ENCODE measurements at regions not wholly inside any gene's neighbourhood (a gene's known extent, or its start where the extent isn't known, plus 50 kb on each side); places are given as distances from the start of the nearest gene placed in this dataset.
A peak's percentile ranks its signal among the peaks of the same experiment; 100 is the strongest.

- TF ChIP-seq CTCF (IDR thresholded peaks at IDR 0.05; ENCODE audit: unreplicated experiment), result no peak
- CTCF ChIA-PET, result interaction anchor here (0.6 kb wide), 1 partner anchor 9 kb away, joined by 3 read pairs; no protein-coding TSS in a partner anchor
- POLR2A ChIA-PET, result interaction anchor here (1.3 kb wide), 1 partner anchor 47 kb away, joined by 3 read pairs; no protein-coding TSS in a partner anchor
These were observed 72.3 kb downstream of the SIK1 start for GRCh38 chr21:43354666-43355065.

GRCh38 chr21:43354026-43354420 lies 72.9 kb downstream of the SIK1 start:
- POLR2A ChIA-PET, result interaction anchor here (1.3 kb wide), 1 partner anchor 46 kb away, joined by 3 read pairs; no protein-coding TSS in a partner anchor
- TF ChIP-seq CTCF (IDR thresholded peaks at IDR 0.05; ENCODE audit: unreplicated experiment), result no peak
- no peak for DNase-seq (ENCODE audit: unreplicated experiment)
- peaks cover 4% of the 10 kb centered on the region for H3K4me1 Mint-ChIP-seq (ENCODE audit: insufficient read depth, unreplicated experiment)
- no peaks in the 10 kb centered on the region for H3K27me3 Mint-ChIP-seq (ENCODE audit: insufficient read depth, unreplicated experiment)
- H3K9me3 Mint-ChIP-seq (ENCODE audit: unreplicated experiment), result no peaks in the 10 kb centered on the region
- intact Hi-C loops (cut with micrococcal nuclease), result no loop called here
- H3K36me3 Mint-ChIP-seq (ENCODE audit: insufficient read depth, unreplicated experiment), result peaks cover 6% of the 10 kb centered on the region
- no peak overlapping the region for H3K27ac Mint-ChIP-seq (ENCODE audit: low read depth, unreplicated experiment)
- no TSS peak for BruUV-seq (replicated peaks)
- CTCF ChIA-PET, result interaction anchor here (0.6 to 1.4 kb wide), 2 partner anchors 8 to 291 kb away, joined by 3 read pairs; no protein-coding TSS in a partner anchor
- no peak overlapping the region for H3K4me3 Mint-ChIP-seq (ENCODE audit: unreplicated experiment)

More at GRCh38 chr21:43354666-43355065, 72.3 kb downstream of the SIK1 start:
- Mint-ChIP-seq H3K4me3 (ENCODE audit: unreplicated experiment) (no peak overlapping the region), H3K27ac (ENCODE audit: low read depth, unreplicated experiment) (no peak overlapping the region), H3K27me3 (ENCODE audit: insufficient read depth, unreplicated experiment) (no peaks in the 10 kb centered on the region), H3K36me3 (ENCODE audit: insufficient read depth, unreplicated experiment) (peaks cover 6% of the 10 kb centered on the region), H3K4me1 (ENCODE audit: insufficient read depth, unreplicated experiment) (peaks cover 4% of the 10 kb centered on the region), H3K9me3 (ENCODE audit: unreplicated experiment) (no peaks in the 10 kb centered on the region)
- intact Hi-C loops (cut with micrococcal nuclease), result no loop called here
- no TSS peak for BruUV-seq (replicated peaks)
- no peak for DNase-seq (ENCODE audit: unreplicated experiment)

- intact Hi-C loops (cut with micrococcal nuclease), result no loop called here
- H3K9me3 Mint-ChIP-seq (ENCODE audit: unreplicated experiment), result no peaks in the 10 kb centered on the region
- H3K4me3 Mint-ChIP-seq (ENCODE audit: unreplicated experiment), result no peak overlapping the region
- TF ChIP-seq CTCF (IDR thresholded peaks at IDR 0.05; ENCODE audit: unreplicated experiment), result no peak
- no peaks in the 10 kb centered on the region for H3K27me3 Mint-ChIP-seq (ENCODE audit: insufficient read depth, unreplicated experiment)
- POLR2A ChIA-PET, result interaction anchor here (0.6 to 1.3 kb wide), 2 partner anchors 46 to 442 kb away, joined by 3 to 4 read pairs; no protein-coding TSS in a partner anchor
- CTCF ChIA-PET, result interaction anchor here (1.4 kb wide), 1 partner anchor 292 kb away, joined by 3 read pairs; no protein-coding TSS in a partner anchor
- peaks cover 4% of the 10 kb centered on the region for H3K4me1 Mint-ChIP-seq (ENCODE audit: insufficient read depth, unreplicated experiment)
- no TSS peak for BruUV-seq (replicated peaks)
- H3K36me3 Mint-ChIP-seq (ENCODE audit: insufficient read depth, unreplicated experiment), result peaks cover 4% of the 10 kb centered on the region
- H3K27ac Mint-ChIP-seq (ENCODE audit: low read depth, unreplicated experiment), result no peak overlapping the region
- DNase-seq (ENCODE audit: unreplicated experiment), result no peak
These were observed 73.5 kb downstream of the SIK1 start for GRCh38 chr21:43353282-43354025.

- Mint-ChIP-seq H3K4me1 (ENCODE audit: insufficient read depth, unreplicated experiment) (peaks cover 4% of the 10 kb centered on the region), H3K27ac (ENCODE audit: low read depth, unreplicated experiment) (no peak overlapping the region), H3K36me3 (ENCODE audit: insufficient read depth, unreplicated experiment) (no peaks in the 10 kb centered on the region), H3K9me3 (ENCODE audit: unreplicated experiment) (no peaks in the 10 kb centered on the region), H3K4me3 (ENCODE audit: unreplicated experiment) (no peak overlapping the region), H3K27me3 (ENCODE audit: insufficient read depth, unreplicated experiment) (no peaks in the 10 kb centered on the region)
- POLR2A ChIA-PET, result interaction anchor here (0.6 to 1.2 kb wide), 3 partner anchors 10 to 441 kb away, joined by 4 read pairs; no protein-coding TSS in a partner anchor
- CTCF ChIA-PET, result interaction anchor here (1.4 kb wide), 1 partner anchor 293 kb away, joined by 3 read pairs; no protein-coding TSS in a partner anchor
- TF ChIP-seq CTCF (IDR thresholded peaks at IDR 0.05; ENCODE audit: unreplicated experiment), result no peak
- intact Hi-C loops (cut with micrococcal nuclease), result no loop called here
- BruUV-seq (replicated peaks), result no TSS peak
- DNase-seq (ENCODE audit: unreplicated experiment), result peak; percentile 22
These were observed 74.2 kb downstream of the SIK1 start for GRCh38 chr21:43352568-43353281.

All from MCF 10A (cell line).